HG02981 (cell line): ENCODE measurements at regions not wholly inside any gene's neighbourhood (a gene's known extent, or its start where the extent isn't known, plus 50 kb on each side); places are given as distances from the start of the nearest gene placed in this dataset.

ENCODE experiments used
- ATAC-seq: cut with Tn5 transposase; IDR thresholded peaks from one replicate; pipeline ENCODE4 v1.9.1; 2021; ENCODE audit warnings: mild to moderate bottlenecking, moderate library complexity; ENCODE audit not compliant: unreplicated experiment

DNA sequence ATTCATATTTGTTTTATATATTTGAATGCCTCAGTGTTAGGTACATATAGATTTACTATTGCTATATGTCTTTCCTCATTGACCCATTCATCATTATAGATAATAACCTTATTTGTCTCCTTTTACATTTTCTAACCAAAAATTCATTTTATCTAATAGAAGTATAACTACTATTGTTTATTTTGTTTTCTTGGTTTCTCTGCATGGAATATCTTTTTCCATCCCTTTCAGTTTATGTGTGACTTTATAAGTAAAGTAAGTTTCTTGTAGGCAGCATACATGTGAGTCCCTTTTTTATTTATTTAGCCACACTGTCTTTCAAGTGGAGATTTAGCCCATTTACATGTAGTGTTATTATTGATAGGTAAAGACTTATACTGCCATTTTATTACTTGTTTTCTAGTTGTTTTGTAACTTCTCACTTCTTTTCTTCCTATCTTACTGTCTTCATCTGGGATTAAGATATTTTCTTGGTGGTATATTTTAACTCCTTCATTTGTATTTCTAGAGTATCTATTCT, 572.0 kb upstream of the MAN1A1 start:
- no peak for ATAC-seq

DNA sequence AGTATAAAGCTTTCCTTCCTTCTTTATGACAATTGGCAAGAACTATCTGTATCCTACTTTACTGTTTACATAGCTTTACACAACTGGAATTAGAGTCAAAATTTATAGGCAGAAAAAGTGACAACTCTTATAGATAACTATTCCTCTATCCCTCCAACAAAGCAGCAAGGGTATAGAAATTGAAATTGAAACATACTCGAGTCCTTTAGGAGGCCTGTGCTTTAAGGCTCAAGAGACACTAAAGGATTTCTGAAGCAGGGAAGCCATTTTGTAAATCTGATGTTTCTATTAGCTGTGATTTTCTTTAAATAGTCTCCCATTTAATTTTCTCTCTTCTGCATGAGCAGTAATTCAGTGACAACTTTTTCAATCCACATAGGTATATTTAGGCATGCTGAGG, 567.6 kb upstream of the MAN1A1 start:
- no peak for ATAC-seq

GRCh38 chr6:119915971-119916370, 566.4 kb upstream of the MAN1A1 start:
- ATAC-seq = no peak

GRCh38 chr6:119908157-119908556, 558.6 kb upstream of the MAN1A1 start:
- ATAC-seq = no peak

- no peak for ATAC-seq
Observed at GRCh38 chr6:119902681-119903080, 553.1 kb upstream of the MAN1A1 start.

- ATAC-seq = no peak
Observed at GRCh38 chr6:119896806-119897205, 547.2 kb upstream of the MAN1A1 start.

DNA sequence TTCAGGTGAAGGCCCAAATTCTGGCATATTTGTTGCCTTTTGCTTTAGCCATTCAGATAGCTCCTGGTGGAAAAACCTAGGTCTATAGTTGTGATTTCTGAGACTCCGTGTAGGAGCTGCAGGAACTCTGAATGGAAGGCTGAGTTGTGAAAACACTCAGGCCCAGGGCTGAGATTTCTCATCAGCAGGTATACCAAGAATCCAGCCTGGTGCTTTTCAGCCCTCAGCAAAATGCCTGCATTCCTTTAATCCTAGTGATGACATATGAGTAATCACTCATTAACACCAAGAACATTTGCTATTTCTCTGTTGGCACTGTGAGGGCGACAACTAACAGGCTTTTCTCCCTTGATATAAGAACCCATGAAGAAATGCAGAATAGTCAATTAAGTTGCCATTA, 546.1 kb upstream of the MAN1A1 start:
- ATAC-seq = no peak

DNA sequence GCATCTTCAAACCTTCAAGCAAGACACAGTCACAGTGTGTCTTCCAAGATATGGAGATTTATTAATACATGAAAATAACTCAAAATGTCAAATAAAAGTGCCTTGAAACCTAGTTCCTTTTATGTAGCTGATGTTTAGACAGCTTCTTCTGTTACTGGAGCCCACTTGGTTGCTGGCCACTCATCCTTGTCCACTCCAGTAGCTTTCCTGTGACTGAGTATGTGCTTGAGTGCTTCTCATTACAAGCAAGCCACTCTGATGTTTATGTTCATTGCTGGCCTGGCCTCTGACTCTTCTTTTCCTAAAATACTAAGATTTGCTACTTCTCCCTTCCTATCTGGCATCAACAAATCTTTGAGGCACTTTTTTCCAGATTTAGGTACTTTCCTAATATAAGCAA, 545.2 kb upstream of the MAN1A1 start:
- ATAC-seq = no peak

DNA sequence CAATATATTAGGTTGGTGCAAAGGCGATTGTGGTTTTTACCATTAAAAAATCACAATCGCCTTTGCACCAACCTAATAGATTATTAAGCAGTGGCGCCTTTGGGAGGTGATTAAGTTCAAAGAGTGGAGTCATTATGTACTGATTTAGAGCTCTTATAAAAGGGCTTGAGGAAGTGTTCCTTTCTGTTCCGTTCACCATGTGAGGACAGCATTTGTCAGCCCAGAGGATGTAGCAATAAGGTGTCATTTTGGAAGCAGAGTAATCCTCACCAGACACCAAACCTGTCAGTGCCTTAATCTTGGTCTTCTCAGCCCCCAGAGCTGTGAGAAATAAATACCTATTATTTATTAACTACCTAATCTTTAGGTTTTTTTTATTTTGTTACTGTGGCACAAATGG, 542.1 kb upstream of the MAN1A1 start:
- no peak for ATAC-seq

DNA sequence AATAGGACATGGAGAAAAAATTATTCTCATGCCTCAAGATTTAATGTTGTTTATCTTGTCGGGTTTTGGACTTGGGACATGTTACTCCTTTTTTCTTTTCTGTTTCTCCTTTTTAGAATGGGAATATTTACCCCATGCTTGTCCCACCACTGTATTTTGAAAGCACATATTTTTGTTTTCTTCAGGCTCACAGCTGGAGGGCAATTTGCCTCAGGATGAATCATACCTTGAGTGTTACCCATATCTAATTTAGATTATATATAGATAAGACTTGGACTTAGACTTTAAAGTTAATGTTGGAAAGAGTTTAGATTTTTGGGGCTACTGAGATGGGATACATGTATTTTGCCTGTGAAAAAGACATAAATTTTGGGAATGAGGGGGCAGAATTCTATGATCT, 541.6 kb upstream of the MAN1A1 start:
- no peak for ATAC-seq

- ATAC-seq = no peak
Observed at GRCh38 chr6:119890470-119890869, 540.9 kb upstream of the MAN1A1 start.

DNA sequence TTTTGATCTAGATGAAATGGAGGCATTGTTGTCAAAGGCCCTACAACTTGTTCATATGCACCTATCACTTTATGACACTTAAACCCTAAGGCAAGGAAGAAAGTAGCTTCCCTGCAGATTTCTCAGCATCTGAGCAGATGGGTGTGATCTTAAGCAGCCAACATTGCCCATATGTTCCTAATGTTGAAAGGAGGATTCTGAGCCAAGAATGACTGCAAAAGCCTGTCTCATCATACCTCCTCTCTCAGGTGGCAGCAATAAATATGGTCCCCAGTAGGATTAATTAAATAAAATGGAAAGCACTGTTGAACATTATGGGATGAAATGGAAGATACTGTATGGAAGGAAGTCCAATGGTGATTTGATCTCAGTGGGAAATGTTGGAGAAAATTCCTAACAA, 538.1 kb upstream of the MAN1A1 start:
- no peak for ATAC-seq

DNA sequence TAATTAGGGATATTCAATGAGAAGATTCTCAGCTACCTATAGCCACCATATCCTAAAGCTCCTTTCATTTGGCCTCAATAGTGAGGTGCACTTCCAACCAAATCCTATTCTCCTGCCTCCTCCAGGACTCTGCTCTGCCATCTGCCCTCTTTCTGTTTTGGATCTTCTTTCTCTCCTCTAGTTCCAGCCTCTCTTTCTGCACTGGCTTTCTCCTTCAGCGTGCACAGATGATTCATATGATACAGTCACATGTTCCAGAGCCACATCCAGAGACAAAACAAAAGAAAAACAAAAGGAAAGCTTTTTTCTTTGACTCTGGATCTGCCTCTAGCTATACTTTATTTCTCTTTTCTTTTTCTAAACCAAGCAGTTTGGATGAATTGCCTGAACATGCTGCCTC, 531.9 kb upstream of the MAN1A1 start:
- no peak for ATAC-seq

GRCh38 chr6:119880840-119881239, 531.3 kb upstream of the MAN1A1 start:
- ATAC-seq = no peak

DNA sequence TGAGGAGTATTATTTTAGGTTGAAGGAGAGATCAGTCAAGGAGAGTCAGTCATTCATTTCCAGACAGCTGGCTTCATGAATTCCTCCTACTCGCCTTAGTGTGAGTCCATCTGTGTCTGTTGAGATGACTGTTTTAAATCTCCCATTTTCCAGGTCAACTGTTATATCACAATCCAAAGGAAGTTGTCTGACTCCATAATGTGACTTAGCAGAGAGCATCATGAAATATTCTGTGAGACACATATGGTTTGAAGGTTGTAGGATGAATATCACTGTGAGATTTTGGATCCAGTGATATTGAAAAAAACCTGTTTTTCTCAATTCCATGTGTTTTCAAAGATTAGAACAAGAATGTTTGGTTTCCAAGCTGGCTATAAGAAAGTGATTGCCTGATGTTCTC, 530.2 kb upstream of the MAN1A1 start:
- no peak for ATAC-seq

GRCh38 chr6:119874381-119874780, 524.8 kb upstream of the MAN1A1 start:
- no peak for ATAC-seq

- no peak for ATAC-seq
Observed at GRCh38 chr6:119873107-119873506, 523.5 kb upstream of the MAN1A1 start.

DNA sequence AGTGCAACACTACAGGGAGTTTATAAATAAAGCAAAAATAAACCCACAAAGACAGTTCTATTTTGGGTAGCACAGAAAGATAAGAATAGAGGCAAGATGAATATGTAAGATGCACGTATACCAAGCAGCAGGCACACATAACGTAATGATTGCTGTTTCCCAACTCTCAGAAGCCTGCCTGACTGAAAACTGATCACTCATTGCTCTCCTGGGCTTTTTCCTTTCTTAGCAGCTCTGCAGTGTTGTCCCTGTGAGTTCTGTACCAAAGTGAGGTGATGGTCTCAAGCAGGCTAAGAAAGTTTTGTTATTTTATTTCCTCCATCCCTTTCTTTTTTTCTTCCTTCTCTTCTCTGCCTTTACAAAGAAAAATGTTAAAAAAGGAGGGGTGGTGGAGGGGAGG, 522.0 kb upstream of the MAN1A1 start:
- no peak for ATAC-seq

- ATAC-seq = no peak
Observed at GRCh38 chr6:119865466-119866350, 516.1 kb upstream of the MAN1A1 start.

- no peak for ATAC-seq
Observed at GRCh38 chr6:119862719-119863118, 513.2 kb upstream of the MAN1A1 start.

GRCh38 chr6:119858901-119859300, 509.3 kb upstream of the MAN1A1 start:
- no peak for ATAC-seq

DNA sequence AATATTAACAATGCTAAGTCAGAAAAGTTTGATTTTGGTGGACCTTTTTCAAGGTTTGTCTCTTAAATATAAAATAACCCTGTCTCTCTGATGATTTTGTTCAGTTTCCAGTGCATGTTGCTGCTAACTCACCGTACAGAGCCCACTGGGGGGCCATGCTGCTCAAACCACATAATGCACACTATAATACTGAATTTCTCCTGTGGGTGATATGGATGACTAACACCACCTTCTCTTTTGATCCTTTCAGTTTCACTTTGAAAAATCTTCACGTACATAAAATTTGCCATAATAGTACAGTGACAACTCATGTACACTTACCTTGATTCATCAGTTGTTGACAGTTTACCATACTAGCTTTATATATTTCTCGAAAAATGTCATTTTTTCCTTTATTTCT, 506.6 kb upstream of the MAN1A1 start:
- ATAC-seq = peak; percentile 85

- no peak for ATAC-seq
Observed at GRCh38 chr6:119848696-119849095, 499.1 kb upstream of the MAN1A1 start.
